PFSK-1 (cell line): ENCODE measurements at regions not wholly inside any gene's neighbourhood (a gene's known extent, or its start where the extent isn't known, plus 50 kb on each side); places are given as distances from the start of the nearest gene placed in this dataset.

ENCODE experiments used
- FOXP2 ChIP-seq: optimal IDR thresholded peaks from 2 replicates; pipeline ENCODE3; 2011; ENCODE audit warnings: borderline replicate concordance, control low read depth, inconsistent platforms; ENCODE audit not compliant: insufficient read depth; ENCODE audit errors: extremely low read length, extremely low read depth
- POLR2AphosphoS5 ChIP-seq: IDR thresholded peaks from 2 replicates; pipeline ENCODE4 v1.6.1; 2012; ENCODE audit warnings: low read depth, mild to moderate bottlenecking, control low read depth, low read length, moderate library complexity
- REST ChIP-seq, 2 experiments: IDR thresholded peaks; 2 replicates each; pipeline versions ENCODE4 v1.6.1 to v1.8.0; 2011 to 2012; ENCODE audit warnings: low read depth in 2 of 2, low read length in 2 of 2, control low read depth in 1 of 2, inconsistent platforms in 1 of 2, mild to moderate bottlenecking in 1 of 2, moderate library complexity in 1 of 2; ENCODE audit not compliant: insufficient read depth in 1 of 2
- SIN3A ChIP-seq: IDR thresholded peaks from 2 replicates; pipeline ENCODE4 v1.6.1; 2012; ENCODE audit warnings: mild to moderate bottlenecking, low read length, moderate library complexity, borderline replicate concordance; ENCODE audit not compliant: insufficient read depth
- TAF1 ChIP-seq: IDR thresholded peaks from 2 replicates; pipeline ENCODE4 v1.6.1; 2012; ENCODE audit warnings: low read length, control low read depth, borderline replicate concordance; ENCODE audit not compliant: insufficient read depth

DNA sequence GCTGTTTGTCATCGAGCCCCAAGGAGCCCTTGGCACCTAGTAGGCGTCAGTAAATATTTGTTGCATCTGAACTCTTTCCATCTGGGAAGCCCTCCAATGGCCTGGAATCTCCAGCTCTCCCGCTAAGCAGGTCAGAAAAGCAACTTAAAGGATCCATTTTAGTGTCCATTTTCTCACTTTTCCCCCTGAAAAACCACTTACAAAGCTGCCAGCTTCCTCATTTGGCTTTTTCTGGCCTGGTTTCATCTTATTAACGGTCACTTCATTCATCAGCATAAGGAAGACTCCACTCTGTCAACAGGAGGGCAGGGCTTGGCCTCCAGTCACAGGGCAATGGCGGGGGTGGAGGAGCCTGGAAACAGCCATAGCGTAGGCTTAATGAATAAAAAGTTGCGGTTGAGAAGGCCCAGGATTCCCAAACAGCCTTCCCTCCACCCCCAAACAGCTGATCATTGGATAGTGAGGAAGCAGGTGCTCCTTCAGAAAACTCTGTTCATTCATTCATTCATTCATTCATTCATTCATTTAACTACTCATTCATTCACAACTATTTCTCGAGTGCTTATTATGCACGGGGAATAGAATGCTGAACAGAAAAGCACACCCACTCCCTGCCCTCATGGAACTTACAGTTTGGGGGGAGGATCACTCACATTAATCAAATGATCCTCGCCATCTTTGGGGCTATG is 104.5 kb upstream of the RCN1 start:
- TF ChIP-seq SIN3A (no peak), TAF1 (no peak), POLR2AphosphoS5 (no peak), REST (IDR thresholded peaks at IDR 0.05; ENCODE audit: insufficient read depth in 1 of 2, low read depth in 2 of 2, low read length in 2 of 2) (no peak), FOXP2 (no peak)

DNA sequence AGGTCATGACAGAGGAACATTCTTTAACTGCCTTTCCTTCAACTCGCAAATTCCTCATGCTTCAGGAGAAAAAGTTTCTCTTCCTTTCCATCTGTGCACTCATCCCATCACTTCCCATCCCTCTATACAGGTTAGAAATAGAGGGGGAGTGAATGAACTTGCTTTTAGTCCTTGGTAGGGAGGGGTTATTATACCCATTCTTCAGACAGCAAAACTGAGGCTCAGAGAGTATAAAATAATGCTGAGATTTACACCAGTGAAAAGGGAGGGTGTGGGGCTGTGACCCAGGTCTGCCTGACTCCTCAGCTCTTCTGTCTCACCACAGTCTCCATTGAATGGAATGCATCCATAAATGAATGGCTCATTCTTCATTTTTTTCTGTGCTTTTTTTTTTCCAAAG is 109.4 kb upstream of the RCN1 start:
- TF ChIP-seq POLR2AphosphoS5: no peak
- no peak for TF ChIP-seq SIN3A
- no peak for TF ChIP-seq REST (IDR thresholded peaks at IDR 0.05; ENCODE audit: insufficient read depth in 1 of 2, low read depth in 2 of 2, low read length in 2 of 2)
- TF ChIP-seq FOXP2: no peak
- no peak for TF ChIP-seq TAF1

- TF ChIP-seq POLR2AphosphoS5: no peak
- no peak for TF ChIP-seq REST (IDR thresholded peaks at IDR 0.05; ENCODE audit: insufficient read depth in 1 of 2, low read depth in 2 of 2, low read length in 2 of 2)
- TF ChIP-seq SIN3A: no peak
- no peak for TF ChIP-seq FOXP2
- no peak for TF ChIP-seq TAF1
Measured at GRCh38 chr11:31977343-31977742, 113.5 kb upstream of the RCN1 start.

GRCh38 chr11:31974366-31975136 is 116.3 kb upstream of the RCN1 start:
- no peak for TF ChIP-seq REST (IDR thresholded peaks at IDR 0.05; ENCODE audit: insufficient read depth in 1 of 2, low read depth in 2 of 2, low read length in 2 of 2)
- no peak for TF ChIP-seq FOXP2
- TF ChIP-seq TAF1: no peak
- no peak for TF ChIP-seq POLR2AphosphoS5
